GM18507 (cell line): ENCODE measurements at regions not wholly inside any gene's neighbourhood (a gene's known extent, or its start where the extent isn't known, plus 50 kb on each side); places are given as distances from the start of the nearest gene placed in this dataset.

Source experiments
- DNase-seq: peaks from one replicate; pipeline ENCODE4 v3.0.0; 2011; ENCODE audit warnings: low read depth; ENCODE audit not compliant: insufficient read length; ENCODE audit errors: extremely low spot score
- FAIRE-seq: peaks from 2 replicates; lab custom pipeline; 2011; peaks lifted over from hg19 to GRCh38; lab: Jason Lieb, UNC

- DNase-seq, result no peak
- FAIRE-seq, result no peak
These were observed 223.0 kb downstream of the AJAP1 start for GRCh38 chr1:4877426-4877825.

GRCh38 chr1:4871373-4871772, 217.0 kb downstream of the AJAP1 start:
- FAIRE-seq (no peak), DNase-seq (no peak)

GRCh38 chr1:4868521-4868920, 214.1 kb downstream of the AJAP1 start:
- FAIRE-seq (no peak), DNase-seq (no peak)

- DNase-seq (no peak), FAIRE-seq (no peak)
These were observed 202.0 kb downstream of the AJAP1 start for GRCh38 chr1:4856396-4856795.

- FAIRE-seq, result no peak
- no peak for DNase-seq
These were observed 200.0 kb downstream of the AJAP1 start for GRCh38 chr1:4854367-4854766.

- DNase-seq (no peak), FAIRE-seq (no peak)
These were observed 199.5 kb downstream of the AJAP1 start for GRCh38 chr1:4853904-4854303.

- no peak for DNase-seq
- no peak for FAIRE-seq
These were observed 197.1 kb downstream of the AJAP1 start for GRCh38 chr1:4851385-4852065.

- no peak for FAIRE-seq
- no peak for DNase-seq
These were observed 194.0 kb downstream of the AJAP1 start for GRCh38 chr1:4848431-4848830.

GRCh38 chr1:4847711-4848110, 193.3 kb downstream of the AJAP1 start:
- FAIRE-seq, result no peak
- DNase-seq, result no peak
